IMR-90 (cell line): ENCODE measurements at regions not wholly inside any gene's neighbourhood (a gene's known extent, or its start where the extent isn't known, plus 50 kb on each side); places are given as distances from the start of the nearest gene placed in this dataset.
A peak's percentile ranks its signal among the peaks of the same experiment; 100 is the strongest.

Experiments used
- ATAC-seq: fragments of 200-7000 bp; cut with Tn5 transposase; 2 replicates; pipeline ENCODE4 v1.9.1; 2020; ENCODE audit warnings: low read depth, mild to moderate bottlenecking, moderate library complexity
- BruUV-seq: library from RNA; stranded (reverse); fragments of 400-500 nt; replicated peaks from 2 replicates; lab custom pipeline; 2021; lab: Mats Ljungman, UMichigan
- CTCF ChIA-PET: fragments of 300-600 bp; formaldehyde crosslinking; extraction: SDS; loops from one replicate; lab custom pipeline; 2021; ENCODE audit warnings: antibody characterized with exemption; lab: Yijun Ruan, JAX
- POLR2A ChIA-PET: fragments of 300-600 bp; sonication (Branson Sonifier 250); formaldehyde crosslinking; loops from one replicate; lab custom pipeline; 2022; ENCODE audit warnings: antibody characterized with exemption; ENCODE audit not compliant: unreplicated experiment; lab: Charles Lee
- DNase-seq: peaks from one replicate; pipeline ENCODE4 v3.0.0; 2013
- H2AFZ ChIP-seq: replicated peaks from 2 replicates; pipeline ENCODE3; 2013; ENCODE audit warnings: low read length, mild to moderate bottlenecking; ENCODE audit not compliant: poor library complexity
- H2AK5ac ChIP-seq: 2 replicates; pipeline ENCODE4 v1.6.1; 2013; ENCODE audit warnings: low read depth, low read length, inconsistent platforms
- H2AK9ac ChIP-seq: replicated peaks from 2 replicates; pipeline ENCODE3; 2013; ENCODE audit warnings: mild to moderate bottlenecking, low read depth, low read length, moderate library complexity; ENCODE audit not compliant: poor library complexity
- H2BK120ac ChIP-seq: 2 replicates; pipeline ENCODE4 v1.6.1; 2013; ENCODE audit warnings: low read depth, low read length, inconsistent platforms
- H2BK15ac ChIP-seq: 3 replicates; pipeline ENCODE4 v1.6.1; 2013; ENCODE audit warnings: low read depth, low read length, inconsistent platforms
- H2BK20ac ChIP-seq: 2 replicates; pipeline ENCODE4 v1.6.1; 2013; ENCODE audit warnings: low read depth, mild to moderate bottlenecking, inconsistent platforms, low read length, moderate library complexity
- H2BK5ac ChIP-seq: 2 replicates; pipeline ENCODE4 v1.6.1; 2013; ENCODE audit warnings: mild to moderate bottlenecking, low read depth, low read length, inconsistent platforms; ENCODE audit not compliant: poor library complexity, severe bottlenecking
- H3K14ac ChIP-seq: replicated peaks from 2 replicates; pipeline ENCODE4 v1.6.1; 2013; ENCODE audit warnings: low read depth, low read length, inconsistent platforms
- H3K18ac ChIP-seq: 2 replicates; pipeline ENCODE4 v1.6.1; 2013; ENCODE audit warnings: low read depth, low read length, control low read depth
- H3K23ac ChIP-seq: 2 replicates; pipeline ENCODE4 v1.6.1; 2013; ENCODE audit warnings: low read depth, low read length, inconsistent platforms
- H3K27ac ChIP-seq: 2 replicates; pipeline ENCODE4 v1.5.1; 2013; ENCODE audit warnings: mild to moderate bottlenecking, control low read depth, low read length; ENCODE audit not compliant: insufficient read depth
- H3K27me3 ChIP-seq: 2 replicates; pipeline ENCODE4 v1.6.1; 2013; ENCODE audit warnings: low read length; ENCODE audit not compliant: control insufficient read depth, insufficient read depth
- H3K36me3 ChIP-seq: 2 replicates; pipeline ENCODE4 v1.6.1; 2013; ENCODE audit warnings: low read length, mixed read lengths; ENCODE audit not compliant: control insufficient read depth, insufficient read depth
- H3K4ac ChIP-seq: 2 replicates; pipeline ENCODE4 v1.6.1; 2013; ENCODE audit warnings: low read depth, low read length, inconsistent platforms
- H3K4me1 ChIP-seq: 2 replicates; pipeline ENCODE4 v1.6.1; 2013; ENCODE audit warnings: low read length, mixed read lengths; ENCODE audit not compliant: control insufficient read depth, insufficient read depth
- H3K4me2 ChIP-seq: 2 replicates; pipeline ENCODE4 v1.6.1; 2013; ENCODE audit warnings: low read depth, mild to moderate bottlenecking, control low read depth, low read length, moderate library complexity
- H3K4me3 ChIP-seq: 2 replicates; pipeline ENCODE4 v1.5.1; 2013; ENCODE audit warnings: low read depth, mild to moderate bottlenecking, control low read depth, low read length, moderate library complexity; ENCODE audit not compliant: insufficient read depth
- H3K56ac ChIP-seq: 2 replicates; pipeline ENCODE4 v1.6.1; 2013; ENCODE audit warnings: low read length, inconsistent platforms; ENCODE audit not compliant: insufficient read depth; ENCODE audit errors: extremely low read depth
- H3K79me1 ChIP-seq, 2 experiments: 2 replicates each; pipeline ENCODE4 v1.6.1; 2013; ENCODE audit warnings: low read length in 2 of 2, inconsistent platforms in 1 of 2, low read depth in 1 of 2
- H3K9ac ChIP-seq: 2 replicates; pipeline ENCODE4 v1.6.1; 2013; ENCODE audit warnings: low read depth, low read length, control low read depth
- H3K9me1 ChIP-seq: 2 replicates; pipeline ENCODE4 v1.6.1; 2013; ENCODE audit warnings: low read length, inconsistent platforms; ENCODE audit not compliant: insufficient read depth
- H3K9me3 ChIP-seq: 2 replicates; pipeline ENCODE4 v1.6.1; 2013; ENCODE audit warnings: low read length; ENCODE audit not compliant: control insufficient read depth, insufficient read depth
- H4K20me1 ChIP-seq: 2 replicates; pipeline ENCODE4 v1.6.1; 2013; ENCODE audit warnings: low read length, inconsistent platforms; ENCODE audit not compliant: insufficient read depth
- H4K5ac ChIP-seq: 2 replicates; pipeline ENCODE4 v1.6.1; 2013; ENCODE audit warnings: mild to moderate bottlenecking, low read depth, low read length, control low read depth
- H4K8ac ChIP-seq, 2 experiments: 2 replicates each; pipeline ENCODE4 v1.6.1; 2013; ENCODE audit warnings: low read depth in 2 of 2, low read length in 2 of 2, control low read depth in 1 of 2, inconsistent platforms in 1 of 2
- H4K91ac ChIP-seq: 2 replicates; pipeline ENCODE4 v1.6.1; 2013; ENCODE audit warnings: low read depth, low read length, inconsistent platforms; ENCODE audit not compliant: insufficient read depth
- BHLHE40 ChIP-seq: fragments of 150-350 bp; IDR thresholded peaks from 2 replicates; pipeline ENCODE4 v1.6.1; 2016; ENCODE audit warnings: mild to moderate bottlenecking, low read depth, low read length
- ELK1 ChIP-seq: fragments of 150-350 bp; IDR thresholded peaks from 2 replicates; pipeline ENCODE4 v1.6.1; 2016; ENCODE audit warnings: low read depth, mild to moderate bottlenecking, low read length, moderate library complexity, borderline replicate concordance
- FOS ChIP-seq: fragments of 150-350 bp; IDR thresholded peaks from 2 replicates; pipeline ENCODE4 v1.6.1; 2016; ENCODE audit warnings: low read depth, low read length
- MAFK ChIP-seq: IDR thresholded peaks from 2 replicates; pipeline ENCODE4 v1.6.1; 2012; ENCODE audit warnings: low read depth, low read length, improper control_type of control experiment
- MAZ ChIP-seq: IDR thresholded peaks from 2 replicates; pipeline ENCODE4 v1.6.1; 2012; ENCODE audit warnings: low read depth, mild to moderate bottlenecking, low read length, improper control_type of control experiment, moderate library complexity, borderline replicate concordance
- MXI1 ChIP-seq: IDR thresholded peaks from 2 replicates; pipeline ENCODE4 v1.6.1; 2012; ENCODE audit warnings: low read depth, mild to moderate bottlenecking, low read length, moderate library complexity, borderline replicate concordance
- NFE2L2 ChIP-seq: fragments of 150-350 bp; IDR thresholded peaks from 2 replicates; pipeline ENCODE4 v1.6.1; 2016; ENCODE audit warnings: low read depth, mild to moderate bottlenecking, low read length
- POLR2A ChIP-seq: IDR thresholded peaks from 2 replicates; pipeline ENCODE4 v1.6.1; 2012; ENCODE audit warnings: mild to moderate bottlenecking, low read depth, low read length
- RCOR1 ChIP-seq: IDR thresholded peaks from 2 replicates; pipeline ENCODE4 v1.6.1; 2012; ENCODE audit warnings: mild to moderate bottlenecking, low read length, improper control_type of control experiment; ENCODE audit not compliant: insufficient replicate concordance
- RFX5 ChIP-seq: IDR thresholded peaks from 2 replicates; pipeline ENCODE4 v1.8.0; 2012; ENCODE audit warnings: low read depth, mild to moderate bottlenecking, low read length, moderate library complexity
- SMC3 ChIP-seq: fragments of 150-350 bp; IDR thresholded peaks from 2 replicates; pipeline ENCODE4 v1.6.1; 2016; ENCODE audit warnings: low read depth, mild to moderate bottlenecking, antibody characterized with exemption, low read length, moderate library complexity
- WGBS, 2 experiments: methylation state at CpG; one replicate each; pipeline versions ENCODE4 v1.1.5 to v1.1.7; 2013; ENCODE audit warnings: missing lambda C conversion rate in 2 of 2; ENCODE audit not compliant: insufficient read length in 1 of 2; ENCODE audit errors: extremely low coverage in 2 of 2; 5-methylcytosine and 5-hydroxymethylcytosine counted together
- dilution Hi-C: fragments of 300-500 bp; cut with HindIII; formaldehyde crosslinking; loops from one replicate; pipeline ENCODE4 v1.14.3; 2018; ENCODE audit warnings: low sequenced_read_pairs; ENCODE audit not compliant: unreplicated experiment
- in situ Hi-C: fragments of 300-500 bp; cut with MboI; formaldehyde crosslinking; loops from 3 replicates; pipeline ENCODE4 v1.14.3; 2019; ENCODE audit warnings: low sequenced_read_pairs, inconsistent platforms, mixed read lengths
- intact Hi-C: fragments of 100-400 bp; cut with micrococcal nuclease; formaldehyde crosslinking; loops from 2 replicates; pipeline ENCODE4 v1.10.0; 2022
- TF ChIP-seq, protein P1 (sequence below): conservative IDR thresholded peaks from 2 replicates; pipeline ENCODE4 v1.5.1; 2012; ENCODE audit warnings: mild to moderate bottlenecking, low read depth, low read length, improper control_type of control experiment
- TF ChIP-seq, protein P2 (sequence below): fragments of 150-350 bp; IDR thresholded peaks from 2 replicates; pipeline ENCODE4 v1.6.1; 2017; ENCODE audit warnings: mild to moderate bottlenecking, antibody characterized with exemption, low read length, low read depth

- Histone ChIP-seq H4K8ac (no peak overlapping the region), H2BK120ac (no peak overlapping the region), H2AK9ac (no peak overlapping the region), H4K20me1 (no peaks in the 10 kb centered on the region), H2AFZ (no peak overlapping the region), H2AK5ac (no peak overlapping the region), H3K36me3 (no peaks in the 10 kb centered on the region), H4K91ac (no peak overlapping the region), H3K4me2 (no peak overlapping the region), H3K18ac (no peak overlapping the region), H3K79me1 (no peaks in the 10 kb centered on the region), H3K4me3 (no peak overlapping the region), H4K5ac (no peak overlapping the region), H3K27ac (no peak overlapping the region), H2BK5ac (no peak overlapping the region), H3K27me3 (peaks cover 2% of the 10 kb centered on the region; the same call in 1 of the 2 replicates), H2BK15ac (no peak overlapping the region), H3K23ac (no peak overlapping the region), H3K4ac (no peak overlapping the region), H3K9ac (no peak overlapping the region), H3K56ac (no peak overlapping the region), H3K9me3 (no peaks in the 10 kb centered on the region), H2BK20ac (no peak overlapping the region), H3K14ac (no peak overlapping the region), H3K9me1 (no peaks in the 10 kb centered on the region), H3K4me1 (no peaks in the 10 kb centered on the region)
- intact Hi-C loops = no loop called here
- 100% methylated on average over 1 of the region's 3 CpGs; no CpG with 5 or more reads in 1 of the 2 experiments for WGBS, 2 experiments
- ChIA-PET CTCF (no interaction called here), POLR2A (no interaction called here)
- ATAC-seq (no peak), DNase-seq (peak; percentile 34)
- in situ Hi-C loops = no loop called here
- dilution Hi-C loops = loop anchor here (10.0 kb wide), 1 partner anchor 65 kb away; no protein-coding TSS in a partner anchor
- BruUV-seq = no TSS peak
- TF ChIP-seq MAZ (no peak), MAFK (no peak), BHLHE40 (no peak), MXI1 (no peak), SMC3 (no peak), RFX5 (no peak), NFE2L2 (no peak), POLR2A (no peak), FOS (no peak), RCOR1 (no peak), ELK1 (no peak)
- TF ChIP-seq, protein P1, sequence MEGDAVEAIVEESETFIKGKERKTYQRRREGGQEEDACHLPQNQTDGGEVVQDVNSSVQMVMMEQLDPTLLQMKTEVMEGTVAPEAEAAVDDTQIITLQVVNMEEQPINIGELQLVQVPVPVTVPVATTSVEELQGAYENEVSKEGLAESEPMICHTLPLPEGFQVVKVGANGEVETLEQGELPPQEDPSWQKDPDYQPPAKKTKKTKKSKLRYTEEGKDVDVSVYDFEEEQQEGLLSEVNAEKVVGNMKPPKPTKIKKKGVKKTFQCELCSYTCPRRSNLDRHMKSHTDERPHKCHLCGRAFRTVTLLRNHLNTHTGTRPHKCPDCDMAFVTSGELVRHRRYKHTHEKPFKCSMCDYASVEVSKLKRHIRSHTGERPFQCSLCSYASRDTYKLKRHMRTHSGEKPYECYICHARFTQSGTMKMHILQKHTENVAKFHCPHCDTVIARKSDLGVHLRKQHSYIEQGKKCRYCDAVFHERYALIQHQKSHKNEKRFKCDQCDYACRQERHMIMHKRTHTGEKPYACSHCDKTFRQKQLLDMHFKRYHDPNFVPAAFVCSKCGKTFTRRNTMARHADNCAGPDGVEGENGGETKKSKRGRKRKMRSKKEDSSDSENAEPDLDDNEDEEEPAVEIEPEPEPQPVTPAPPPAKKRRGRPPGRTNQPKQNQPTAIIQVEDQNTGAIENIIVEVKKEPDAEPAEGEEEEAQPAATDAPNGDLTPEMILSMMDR = no peak
- TF ChIP-seq, protein P2, sequence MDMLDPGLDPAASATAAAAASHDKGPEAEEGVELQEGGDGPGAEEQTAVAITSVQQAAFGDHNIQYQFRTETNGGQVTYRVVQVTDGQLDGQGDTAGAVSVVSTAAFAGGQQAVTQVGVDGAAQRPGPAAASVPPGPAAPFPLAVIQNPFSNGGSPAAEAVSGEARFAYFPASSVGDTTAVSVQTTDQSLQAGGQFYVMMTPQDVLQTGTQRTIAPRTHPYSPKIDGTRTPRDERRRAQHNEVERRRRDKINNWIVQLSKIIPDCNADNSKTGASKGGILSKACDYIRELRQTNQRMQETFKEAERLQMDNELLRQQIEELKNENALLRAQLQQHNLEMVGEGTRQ = no peak
Measured at GRCh38 chr10:60490013-60490412, 100.3 kb upstream of the ANK3 start.
